SK-N-SH treated with all-trans-retinoic acid at 6 μM for 48 hours (cell line): ENCODE measurements at regions not wholly inside any gene's neighbourhood (a gene's known extent, or its start where the extent isn't known, plus 50 kb on each side); places are given as distances from the start of the nearest gene placed in this dataset.

ENCODE experiments used
- ARNTL ChIP-seq: fragments of 450-650 bp; formaldehyde crosslinking; IDR thresholded peaks from 2 replicates; pipeline ENCODE4 v1.5.0; 2020; ENCODE audit warnings: low read depth, mild to moderate bottlenecking, moderate library complexity, borderline replicate concordance
- ESRRG ChIP-seq: fragments of 250-450 bp; sonication (Bioruptor Pico); IDR thresholded peaks from 2 replicates; pipeline ENCODE4 v1.6.1; 2021; ENCODE audit warnings: mild to moderate bottlenecking
- PPARA ChIP-seq: fragments of 250-450 bp; sonication (Bioruptor Pico); IDR thresholded peaks from 2 replicates; pipeline ENCODE4 v1.5.0; 2020; ENCODE audit warnings: mild to moderate bottlenecking, borderline replicate concordance
- RARB ChIP-seq: fragments of 250-450 bp; sonication (Bioruptor Pico); IDR thresholded peaks from 2 replicates; pipeline ENCODE4 v1.8.0; 2021; ENCODE audit warnings: mild to moderate bottlenecking, moderate library complexity
- SNAI2 ChIP-seq: fragments of 250-450 bp; sonication (Bioruptor Pico); IDR thresholded peaks from 2 replicates; pipeline ENCODE4 v1.5.0; 2020; ENCODE audit warnings: mild to moderate bottlenecking, moderate library complexity
- TCF4 ChIP-seq: fragments of 250-450 bp; sonication (Bioruptor Pico); IDR thresholded peaks from 2 replicates; pipeline ENCODE4 v1.8.0; 2021; ENCODE audit warnings: mild to moderate bottlenecking, moderate library complexity, borderline replicate concordance
- TOX ChIP-seq: fragments of 250-450 bp; sonication (Bioruptor Pico); IDR thresholded peaks from 2 replicates; pipeline ENCODE4 v1.8.0; 2021; ENCODE audit warnings: mild to moderate bottlenecking, moderate library complexity, borderline replicate concordance
- ZFP3 ChIP-seq: fragments of 250-450 bp; sonication (Bioruptor Pico); IDR thresholded peaks from 2 replicates; pipeline ENCODE4 v1.5.0; 2020; ENCODE audit warnings: mild to moderate bottlenecking, moderate library complexity
- ZFP30 ChIP-seq: fragments of 450-650 bp; formaldehyde crosslinking; IDR thresholded peaks from 2 replicates; pipeline ENCODE4 v1.5.0; 2022; ENCODE audit warnings: mild to moderate bottlenecking, moderate library complexity
- ZNF70 ChIP-seq: fragments of 450-650 bp; formaldehyde crosslinking; IDR thresholded peaks from 2 replicates; pipeline ENCODE4 v1.5.0; 2020; ENCODE audit warnings: mild to moderate bottlenecking, moderate library complexity
- ZNF8 ChIP-seq: fragments of 450-650 bp; formaldehyde crosslinking; IDR thresholded peaks from 2 replicates; pipeline ENCODE4 v1.5.0; 2020; ENCODE audit warnings: mild to moderate bottlenecking, moderate library complexity
- TF ChIP-seq, protein P1 (sequence below): fragments of 250-450 bp; sonication (Bioruptor Pico); IDR thresholded peaks from 2 replicates; pipeline ENCODE4 v1.8.0; 2020; ENCODE audit warnings: mild to moderate bottlenecking, moderate library complexity, borderline replicate concordance
- TF ChIP-seq, protein P2 (sequence below): fragments of 250-450 bp; sonication (Bioruptor Pico); IDR thresholded peaks from 2 replicates; pipeline ENCODE4 v1.8.0; 2021; ENCODE audit warnings: low read depth, mild to moderate bottlenecking, moderate library complexity, borderline replicate concordance

DNA sequence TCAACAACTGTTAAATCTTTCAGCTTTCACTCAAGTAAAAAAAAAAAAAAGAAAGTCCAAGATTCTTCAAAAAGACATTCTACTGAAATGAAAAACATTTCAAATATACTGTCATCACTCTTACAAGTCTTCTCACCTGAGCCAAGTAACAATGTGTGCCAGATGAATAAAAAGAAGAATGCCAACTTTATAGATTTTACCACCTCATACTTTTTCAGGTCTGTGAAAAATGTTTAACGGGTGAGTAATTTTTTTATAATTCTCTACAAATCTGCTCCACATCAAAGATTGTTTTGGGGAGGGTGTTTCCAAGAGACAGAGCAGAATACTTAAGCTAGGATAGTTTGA is 181.0 kb upstream of the BMP4 start:
- TF ChIP-seq PPARA (CRISPR knock-in tag) (no peak), TOX (CRISPR knock-in tag) (no peak), ZFP3 (CRISPR knock-in tag) (no peak), ZNF70 (no peak), ARNTL (CRISPR knock-in tag) (no peak), TCF4 (CRISPR knock-in tag) (no peak), ZNF8 (CRISPR knock-in tag) (no peak), RARB (no peak), SNAI2 (no peak), ZFP30 (CRISPR knock-in tag) (no peak), ESRRG (no peak)
- TF ChIP-seq, protein P1, sequence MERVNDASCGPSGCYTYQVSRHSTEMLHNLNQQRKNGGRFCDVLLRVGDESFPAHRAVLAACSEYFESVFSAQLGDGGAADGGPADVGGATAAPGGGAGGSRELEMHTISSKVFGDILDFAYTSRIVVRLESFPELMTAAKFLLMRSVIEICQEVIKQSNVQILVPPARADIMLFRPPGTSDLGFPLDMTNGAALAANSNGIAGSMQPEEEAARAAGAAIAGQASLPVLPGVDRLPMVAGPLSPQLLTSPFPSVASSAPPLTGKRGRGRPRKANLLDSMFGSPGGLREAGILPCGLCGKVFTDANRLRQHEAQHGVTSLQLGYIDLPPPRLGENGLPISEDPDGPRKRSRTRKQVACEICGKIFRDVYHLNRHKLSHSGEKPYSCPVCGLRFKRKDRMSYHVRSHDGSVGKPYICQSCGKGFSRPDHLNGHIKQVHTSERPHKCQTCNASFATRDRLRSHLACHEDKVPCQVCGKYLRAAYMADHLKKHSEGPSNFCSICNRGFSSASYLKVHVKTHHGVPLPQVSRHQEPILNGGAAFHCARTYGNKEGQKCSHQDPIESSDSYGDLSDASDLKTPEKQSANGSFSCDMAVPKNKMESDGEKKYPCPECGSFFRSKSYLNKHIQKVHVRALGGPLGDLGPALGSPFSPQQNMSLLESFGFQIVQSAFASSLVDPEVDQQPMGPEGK = no peak
- TF ChIP-seq, protein P2, sequence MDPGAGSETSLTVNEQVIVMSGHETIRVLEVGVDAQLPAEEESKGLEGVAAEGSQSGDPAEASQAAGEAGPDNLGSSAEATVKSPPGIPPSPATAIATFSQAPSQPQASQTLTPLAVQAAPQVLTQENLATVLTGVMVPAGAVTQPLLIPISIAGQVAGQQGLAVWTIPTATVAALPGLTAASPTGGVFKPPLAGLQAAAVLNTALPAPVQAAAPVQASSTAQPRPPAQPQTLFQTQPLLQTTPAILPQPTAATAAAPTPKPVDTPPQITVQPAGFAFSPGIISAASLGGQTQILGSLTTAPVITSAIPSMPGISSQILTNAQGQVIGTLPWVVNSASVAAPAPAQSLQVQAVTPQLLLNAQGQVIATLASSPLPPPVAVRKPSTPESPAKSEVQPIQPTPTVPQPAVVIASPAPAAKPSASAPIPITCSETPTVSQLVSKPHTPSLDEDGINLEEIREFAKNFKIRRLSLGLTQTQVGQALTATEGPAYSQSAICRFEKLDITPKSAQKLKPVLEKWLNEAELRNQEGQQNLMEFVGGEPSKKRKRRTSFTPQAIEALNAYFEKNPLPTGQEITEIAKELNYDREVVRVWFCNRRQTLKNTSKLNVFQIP (CRISPR knock-in tag) = no peak
